Brain microvascular endothelial cell (primary cell): ENCODE measurements at regions not wholly inside any gene's neighbourhood (a gene's known extent, or its start where the extent isn't known, plus 50 kb on each side); places are given as distances from the start of the nearest gene placed in this dataset.

Experiments used
- DNase-seq: peaks from one replicate; pipeline ENCODE4 v3.0.0-alpha.2; 2020
- H3K27ac ChIP-seq: fragments of 250-450 bp; sonication (Bioruptor Pico); 2 replicates; pipeline ENCODE4 v1.5.1; 2020; ENCODE audit warnings: mild to moderate bottlenecking, moderate library complexity
- H3K27me3 ChIP-seq: fragments of 250-450 bp; sonication (Bioruptor Pico); replicated peaks from 2 replicates; pipeline ENCODE4 v1.5.1; 2020; ENCODE audit warnings: mild to moderate bottlenecking
- H3K36me3 ChIP-seq: fragments of 250-450 bp; sonication (Bioruptor Pico); replicated peaks from 2 replicates; pipeline ENCODE4 v1.5.1; 2020; ENCODE audit warnings: mild to moderate bottlenecking
- H3K4me3 ChIP-seq: 2 replicates; pipeline ENCODE4 v1.5.1; 2011; ENCODE audit warnings: low read depth, mild to moderate bottlenecking, control low read depth, low read length, moderate library complexity
- in situ Hi-C: cut with HindIII; loops from 2 replicates; pipeline ENCODE4 v1.10.0; 2017; ENCODE audit warnings: low sequenced_read_pairs, low pct_ligation_motif_present
- TF ChIP-seq, protein P1 (sequence below): IDR thresholded peaks from 2 replicates; pipeline ENCODE4 v1.5.1; 2011; ENCODE audit warnings: low read depth, mild to moderate bottlenecking, moderate library complexity, low read length, control low read depth, inconsistent platforms; ENCODE audit errors: missing control alignments

DNA sequence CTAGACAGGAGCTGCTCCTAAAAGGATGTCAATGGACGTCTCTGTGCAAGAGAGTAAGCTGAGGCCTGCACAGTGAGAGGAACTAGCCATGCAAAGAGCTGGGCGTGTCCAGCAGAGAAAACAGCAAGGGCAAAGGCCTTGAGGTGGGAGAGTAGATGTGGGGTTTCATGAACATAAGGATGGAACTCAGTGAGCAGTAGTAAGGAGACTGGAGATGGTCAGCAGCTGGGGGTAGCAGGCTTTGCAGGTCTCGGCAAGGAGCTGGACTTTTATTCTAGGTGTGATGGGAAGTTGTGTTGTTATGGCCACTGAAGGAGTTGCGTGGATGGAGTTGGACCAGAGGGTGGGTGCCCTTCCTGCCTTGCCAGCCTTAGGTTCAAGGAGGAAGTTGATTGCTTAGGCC is 90.7 kb upstream of the SIRPA start:
- DNase-seq = no peak
- in situ Hi-C loops = no loop called here
- H3K27ac ChIP-seq = no peak overlapping the region

DNA sequence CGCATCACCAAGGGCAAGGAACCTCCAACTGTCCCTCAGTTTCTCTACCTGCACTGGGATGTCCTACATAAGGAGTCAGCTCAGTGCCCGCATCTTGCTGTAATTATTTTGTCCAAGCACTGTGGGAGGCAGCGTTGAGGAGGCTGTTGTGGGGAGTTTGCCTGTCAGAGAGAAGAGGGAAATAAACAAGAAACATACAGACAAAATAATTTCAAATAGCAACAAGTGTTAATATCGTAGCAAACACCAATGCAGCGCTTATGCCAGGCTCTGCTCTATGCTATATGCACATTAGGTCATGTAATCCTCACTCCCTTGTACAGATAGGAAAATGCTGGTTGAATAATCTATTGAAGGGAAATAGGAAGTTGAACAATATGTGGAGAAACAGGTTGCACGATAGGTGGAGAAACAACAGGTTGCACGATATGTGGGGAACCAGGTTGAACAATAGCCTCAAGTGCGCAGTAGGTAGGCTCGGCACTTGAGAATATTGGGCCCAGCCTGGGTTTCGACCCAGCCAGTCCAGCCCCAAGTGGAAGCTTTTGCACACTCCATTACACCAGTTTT is 91.2 kb upstream of the SIRPA start:
- Histone ChIP-seq H3K27me3 (no peaks in the 10 kb centered on the region), H3K4me3 (peak overlapping the region; percentile 59), H3K27ac (no peak overlapping the region), H3K36me3 (no peaks in the 10 kb centered on the region)
- no peak for DNase-seq
- TF ChIP-seq, protein P1, sequence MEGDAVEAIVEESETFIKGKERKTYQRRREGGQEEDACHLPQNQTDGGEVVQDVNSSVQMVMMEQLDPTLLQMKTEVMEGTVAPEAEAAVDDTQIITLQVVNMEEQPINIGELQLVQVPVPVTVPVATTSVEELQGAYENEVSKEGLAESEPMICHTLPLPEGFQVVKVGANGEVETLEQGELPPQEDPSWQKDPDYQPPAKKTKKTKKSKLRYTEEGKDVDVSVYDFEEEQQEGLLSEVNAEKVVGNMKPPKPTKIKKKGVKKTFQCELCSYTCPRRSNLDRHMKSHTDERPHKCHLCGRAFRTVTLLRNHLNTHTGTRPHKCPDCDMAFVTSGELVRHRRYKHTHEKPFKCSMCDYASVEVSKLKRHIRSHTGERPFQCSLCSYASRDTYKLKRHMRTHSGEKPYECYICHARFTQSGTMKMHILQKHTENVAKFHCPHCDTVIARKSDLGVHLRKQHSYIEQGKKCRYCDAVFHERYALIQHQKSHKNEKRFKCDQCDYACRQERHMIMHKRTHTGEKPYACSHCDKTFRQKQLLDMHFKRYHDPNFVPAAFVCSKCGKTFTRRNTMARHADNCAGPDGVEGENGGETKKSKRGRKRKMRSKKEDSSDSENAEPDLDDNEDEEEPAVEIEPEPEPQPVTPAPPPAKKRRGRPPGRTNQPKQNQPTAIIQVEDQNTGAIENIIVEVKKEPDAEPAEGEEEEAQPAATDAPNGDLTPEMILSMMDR = no peak
- in situ Hi-C loops = no loop called here

More for the DNA sequence above, 90.7 kb upstream of the SIRPA start:
- no peak overlapping the region for H3K4me3 ChIP-seq
- H3K36me3 ChIP-seq = no peaks in the 10 kb centered on the region
- TF ChIP-seq, protein P1 = no peak
- H3K27me3 ChIP-seq = no peaks in the 10 kb centered on the region

- in situ Hi-C loops = no loop called here
- H3K4me3 ChIP-seq = peak overlapping the region; percentile 59
- TF ChIP-seq, protein P1 = no peak
- no peaks in the 10 kb centered on the region for H3K36me3 ChIP-seq
- no peaks in the 10 kb centered on the region for H3K27me3 ChIP-seq
- peak; percentile 36 for DNase-seq
- H3K27ac ChIP-seq = no peak overlapping the region
These were observed 91.9 kb upstream of the SIRPA start for GRCh38 chr20:1803061-1803931.

DNA sequence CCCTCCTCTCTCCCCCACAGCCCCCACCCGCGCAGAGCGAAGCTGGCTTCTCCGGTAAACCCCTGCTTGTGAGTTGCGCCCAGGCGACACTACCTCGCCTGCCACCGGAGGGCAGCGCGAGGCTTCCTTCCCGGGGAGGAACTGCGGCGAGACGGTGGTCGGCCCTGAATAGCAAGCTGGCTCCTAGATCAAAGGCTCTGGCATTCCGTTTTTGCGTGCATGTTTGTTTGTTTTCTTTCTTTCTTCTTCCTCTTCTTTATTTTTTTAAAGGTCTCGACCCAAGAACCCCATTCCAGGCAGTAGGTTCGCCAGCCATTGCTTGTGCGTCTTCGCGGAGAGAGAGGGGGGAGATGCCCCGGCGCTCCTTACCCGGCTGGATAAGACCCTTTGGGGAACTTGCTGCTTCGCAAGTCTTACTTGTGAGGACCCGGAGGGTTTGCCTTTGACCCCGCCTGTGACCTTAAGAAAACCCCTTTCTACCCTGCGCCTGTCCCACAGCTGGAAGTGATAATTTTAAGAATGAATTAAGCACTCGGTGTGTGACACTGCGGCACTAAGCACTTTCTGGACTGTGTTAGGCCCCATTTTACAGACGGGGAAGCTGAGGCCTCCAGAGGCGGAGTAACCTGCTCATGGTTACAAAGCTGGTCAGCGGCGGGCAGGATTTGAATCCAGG is 92.7 kb upstream of the SIRPA start:
- no peak overlapping the region for H3K27ac ChIP-seq
- in situ Hi-C loops = no loop called here

GRCh38 chr20:1801929-1802306 is 93.3 kb upstream of the SIRPA start:
- no peak for DNase-seq
- in situ Hi-C loops = no loop called here
- H3K4me3 ChIP-seq = no peak overlapping the region
- no peaks in the 10 kb centered on the region for H3K36me3 ChIP-seq
- H3K27ac ChIP-seq = no peak overlapping the region
- TF ChIP-seq, protein P1 = no peak
- no peaks in the 10 kb centered on the region for H3K27me3 ChIP-seq

More for the DNA sequence above, 92.7 kb upstream of the SIRPA start:
- DNase-seq = peak; percentile 32
- peak overlapping the region; percentile 59 for H3K4me3 ChIP-seq
- TF ChIP-seq, protein P1 = peak; percentile 78
- H3K27me3 ChIP-seq = no peaks in the 10 kb centered on the region
- no peaks in the 10 kb centered on the region for H3K36me3 ChIP-seq
